ENCODE measurements at regions not wholly inside any gene's neighbourhood (a gene's known extent, or its start where the extent isn't known, plus 50 kb on each side); places are given as distances from the start of the nearest gene placed in this dataset.

DNA sequence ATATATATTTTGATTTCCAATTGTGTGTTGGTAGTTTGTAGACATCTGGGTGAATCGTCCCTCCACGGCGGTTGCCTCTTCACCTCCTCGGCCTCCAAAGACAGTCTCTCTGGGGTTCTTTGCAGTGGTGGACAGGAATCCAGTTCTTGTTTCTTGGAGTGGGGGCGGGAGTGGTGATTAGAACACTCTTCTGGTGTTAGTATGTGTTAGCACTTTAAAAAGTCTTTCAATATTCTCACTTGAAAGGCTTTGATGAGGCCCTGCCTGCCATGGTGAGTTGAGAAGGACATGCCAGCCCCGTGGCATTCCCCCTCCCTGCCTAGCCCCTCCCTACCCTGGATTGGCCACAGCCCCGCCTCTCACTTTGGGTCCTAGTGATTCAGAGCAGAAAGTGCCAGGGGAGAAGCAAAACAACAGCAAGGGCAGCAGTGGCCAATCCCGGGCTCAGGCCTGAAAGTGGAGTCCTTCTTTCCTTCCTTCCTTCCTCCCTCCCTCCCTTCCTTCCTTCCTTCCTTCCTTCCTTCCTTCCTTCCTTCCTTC is 316.8 kb upstream of the HS6ST1 start:
- TF ChIP-seq POLR2A (IDR thresholded peaks at IDR 0.05) (no peak), POLR2AphosphoS5 (IDR thresholded peaks at IDR 0.05) (no peak)
- TF ChIP-seq, protein P1, sequence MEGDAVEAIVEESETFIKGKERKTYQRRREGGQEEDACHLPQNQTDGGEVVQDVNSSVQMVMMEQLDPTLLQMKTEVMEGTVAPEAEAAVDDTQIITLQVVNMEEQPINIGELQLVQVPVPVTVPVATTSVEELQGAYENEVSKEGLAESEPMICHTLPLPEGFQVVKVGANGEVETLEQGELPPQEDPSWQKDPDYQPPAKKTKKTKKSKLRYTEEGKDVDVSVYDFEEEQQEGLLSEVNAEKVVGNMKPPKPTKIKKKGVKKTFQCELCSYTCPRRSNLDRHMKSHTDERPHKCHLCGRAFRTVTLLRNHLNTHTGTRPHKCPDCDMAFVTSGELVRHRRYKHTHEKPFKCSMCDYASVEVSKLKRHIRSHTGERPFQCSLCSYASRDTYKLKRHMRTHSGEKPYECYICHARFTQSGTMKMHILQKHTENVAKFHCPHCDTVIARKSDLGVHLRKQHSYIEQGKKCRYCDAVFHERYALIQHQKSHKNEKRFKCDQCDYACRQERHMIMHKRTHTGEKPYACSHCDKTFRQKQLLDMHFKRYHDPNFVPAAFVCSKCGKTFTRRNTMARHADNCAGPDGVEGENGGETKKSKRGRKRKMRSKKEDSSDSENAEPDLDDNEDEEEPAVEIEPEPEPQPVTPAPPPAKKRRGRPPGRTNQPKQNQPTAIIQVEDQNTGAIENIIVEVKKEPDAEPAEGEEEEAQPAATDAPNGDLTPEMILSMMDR (IDR thresholded peaks at IDR 0.05): no peak
- WGBS: 84% methylated on average over 8 of the region's 8 CpGs
- H3K4me1 ChIP-seq (replicated peaks): no peaks in the 10 kb centered on the region
- H3K27me3 ChIP-seq (replicated peaks; ENCODE audit: insufficient read depth): no peaks in the 10 kb centered on the region
- no peak for DNase-seq (ENCODE audit: low spot score)
- intact Hi-C loops (cut with DNase I): no loop called here
- no peaks in the 10 kb centered on the region for H3K36me3 ChIP-seq
- no peak overlapping the region for H3K4me3 ChIP-seq
- no peak overlapping the region for H3K27ac ChIP-seq
- H3K9me3 ChIP-seq: no peaks in the 10 kb centered on the region

DNA sequence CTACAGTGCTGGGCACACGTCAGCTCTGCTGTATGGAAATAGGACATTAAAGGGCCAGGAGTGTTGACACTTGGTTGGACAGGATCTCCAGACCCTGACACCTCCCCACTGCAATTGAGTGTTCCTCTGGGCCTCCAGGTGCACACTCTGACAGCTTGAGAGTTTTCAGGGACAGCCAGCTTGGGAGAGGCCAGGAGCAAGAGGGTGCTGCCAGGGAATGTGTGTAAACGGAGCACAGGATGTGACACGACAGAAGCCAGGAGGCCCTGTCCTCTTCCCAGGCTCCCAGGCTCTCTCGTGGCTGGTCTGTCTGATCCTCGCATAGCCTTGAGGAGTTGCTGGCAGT is 318.1 kb upstream of the HS6ST1 start:
- no peaks in the 10 kb centered on the region for H3K4me1 ChIP-seq (replicated peaks)
- H3K36me3 ChIP-seq: no peaks in the 10 kb centered on the region
- TF ChIP-seq POLR2AphosphoS5 (IDR thresholded peaks at IDR 0.05): no peak
- TF ChIP-seq, protein P1 (IDR thresholded peaks at IDR 0.05): no peak
- no peak for TF ChIP-seq POLR2A (IDR thresholded peaks at IDR 0.05)
- no peak for DNase-seq (ENCODE audit: low spot score)
- no peaks in the 10 kb centered on the region for H3K9me3 ChIP-seq
- H3K27me3 ChIP-seq (replicated peaks; ENCODE audit: insufficient read depth): no peaks in the 10 kb centered on the region
- intact Hi-C loops (cut with DNase I): no loop called here
- no peak overlapping the region for H3K27ac ChIP-seq
- no peak overlapping the region for H3K4me3 ChIP-seq
- 56% methylated on average over 5 of the region's 5 CpGs for WGBS

DNA sequence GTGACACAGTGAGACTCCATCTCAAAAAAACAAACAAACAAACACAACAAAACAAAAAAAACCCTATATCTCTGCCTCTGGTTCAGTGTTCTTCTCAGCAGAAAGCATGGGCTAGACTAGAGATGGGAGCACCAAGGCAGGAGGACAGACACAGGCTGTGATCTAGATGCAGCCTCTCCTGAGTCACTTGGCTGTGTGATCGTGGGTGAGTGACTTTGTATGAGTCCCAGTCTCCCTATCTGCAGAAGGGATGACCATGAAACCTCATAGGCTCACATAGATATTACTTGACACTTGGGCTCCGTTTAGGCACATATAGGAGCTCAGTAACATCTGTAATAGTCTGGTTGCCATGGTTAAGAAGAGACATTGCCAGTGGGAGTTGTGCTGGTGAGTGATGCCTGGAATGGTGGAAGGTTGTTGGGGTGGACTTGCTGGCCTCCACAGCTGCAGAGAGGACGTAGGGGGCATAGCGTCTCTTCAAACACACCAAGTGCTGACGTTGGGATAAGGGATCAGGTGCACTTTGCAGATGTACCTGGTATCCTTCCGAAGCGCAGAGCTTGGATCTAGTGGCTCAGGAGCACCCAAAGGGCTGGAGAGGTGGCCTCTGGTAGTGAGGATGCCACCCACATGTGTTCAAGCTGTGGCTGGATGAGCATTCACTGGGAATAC is 318.9 kb upstream of the HS6ST1 start:
- no peak for DNase-seq (ENCODE audit: low spot score)
- 91% methylated on average over 7 of the region's 7 CpGs for WGBS
- intact Hi-C loops (cut with DNase I): no loop called here

GRCh38 chr2:128638341-128639119 is 319.9 kb upstream of the HS6ST1 start:
- H3K27me3 ChIP-seq (replicated peaks; ENCODE audit: insufficient read depth): no peaks in the 10 kb centered on the region
- H3K9me3 ChIP-seq: no peaks in the 10 kb centered on the region
- intact Hi-C loops (cut with DNase I): no loop called here
- 82% methylated on average over 12 of the region's 12 CpGs for WGBS
- no peak overlapping the region for H3K27ac ChIP-seq
- H3K36me3 ChIP-seq: no peaks in the 10 kb centered on the region
- DNase-seq (ENCODE audit: low spot score): no peak
- H3K4me3 ChIP-seq: no peak overlapping the region
- TF ChIP-seq POLR2A (IDR thresholded peaks at IDR 0.05): no peak
- no peak for TF ChIP-seq POLR2AphosphoS5 (IDR thresholded peaks at IDR 0.05)
- TF ChIP-seq, protein P1 (IDR thresholded peaks at IDR 0.05): no peak
- no peaks in the 10 kb centered on the region for H3K4me1 ChIP-seq (replicated peaks)

More for the DNA sequence above, 318.9 kb upstream of the HS6ST1 start:
- TF ChIP-seq POLR2AphosphoS5 (IDR thresholded peaks at IDR 0.05) (no peak), POLR2A (IDR thresholded peaks at IDR 0.05) (no peak)
- TF ChIP-seq, protein P1 (IDR thresholded peaks at IDR 0.05): no peak
- H3K9me3 ChIP-seq: no peaks in the 10 kb centered on the region
- H3K36me3 ChIP-seq: no peaks in the 10 kb centered on the region
- no peaks in the 10 kb centered on the region for H3K4me1 ChIP-seq (replicated peaks)
- no peak overlapping the region for H3K27ac ChIP-seq
- no peaks in the 10 kb centered on the region for H3K27me3 ChIP-seq (replicated peaks; ENCODE audit: insufficient read depth)
- H3K4me3 ChIP-seq: no peak overlapping the region

All from prostate gland (tissue), 2 donors.